BE2C (cell line): ENCODE measurements at regions not wholly inside any gene's neighbourhood (a gene's known extent, or its start where the extent isn't known, plus 50 kb on each side); places are given as distances from the start of the nearest gene placed in this dataset.
"Not testable (repeated sequence)": the region's sequence is repeated elsewhere in the genome, so short reads cannot be mapped to it uniquely, and the experiment has no call there.

Source experiments
- DNase-seq: peaks from one replicate; pipeline ENCODE4 v3.0.0-alpha.2; 2020
- H3K27me3 ChIP-seq: fragments of 250-450 bp; sonication (Bioruptor Pico); 2 replicates; pipeline ENCODE4 v1.5.1; 2020; ENCODE audit warnings: mild to moderate bottlenecking
- H3K36me3 ChIP-seq: fragments of 250-450 bp; sonication (Bioruptor Pico); 2 replicates; pipeline ENCODE4 v1.5.1; 2020; ENCODE audit warnings: mild to moderate bottlenecking
- H3K4me1 ChIP-seq: fragments of 250-450 bp; sonication (Bioruptor Pico); 2 replicates; pipeline ENCODE4 v1.5.1; 2020
- H3K4me3 ChIP-seq: 2 replicates; pipeline ENCODE4 v1.5.1; 2011; ENCODE audit warnings: low read depth, low read length
- H3K9me3 ChIP-seq: fragments of 250-450 bp; sonication (Bioruptor Pico); 2 replicates; pipeline ENCODE4 v1.5.1; 2020
- CTCF ChIP-seq: IDR thresholded peaks from 2 replicates; pipeline ENCODE4 v1.5.1; 2012; ENCODE audit warnings: mild to moderate bottlenecking, low read depth, low read length

- H3K4me1 ChIP-seq = peaks cover 18% of the 10 kb centered on the region
- no peaks in the 10 kb centered on the region for H3K27me3 ChIP-seq
- no peaks in the 10 kb centered on the region for H3K9me3 ChIP-seq
- no peak overlapping the region for H3K4me3 ChIP-seq
- DNase-seq = no peak
- no peaks in the 10 kb centered on the region for H3K36me3 ChIP-seq
- TF ChIP-seq CTCF = no peak
Measured at GRCh38 chr1:214126697-214127146, 138.9 kb downstream of the PROX1 start.

- no peak for TF ChIP-seq CTCF
- DNase-seq = no peak
- Histone ChIP-seq H3K27me3 (no peaks in the 10 kb centered on the region), H3K36me3 (no peaks in the 10 kb centered on the region), H3K4me3 (no peak overlapping the region), H3K4me1 (peaks cover 18% of the 10 kb centered on the region), H3K9me3 (no peaks in the 10 kb centered on the region)
Measured at GRCh38 chr1:214127705-214128104, 139.9 kb downstream of the PROX1 start.

DNA sequence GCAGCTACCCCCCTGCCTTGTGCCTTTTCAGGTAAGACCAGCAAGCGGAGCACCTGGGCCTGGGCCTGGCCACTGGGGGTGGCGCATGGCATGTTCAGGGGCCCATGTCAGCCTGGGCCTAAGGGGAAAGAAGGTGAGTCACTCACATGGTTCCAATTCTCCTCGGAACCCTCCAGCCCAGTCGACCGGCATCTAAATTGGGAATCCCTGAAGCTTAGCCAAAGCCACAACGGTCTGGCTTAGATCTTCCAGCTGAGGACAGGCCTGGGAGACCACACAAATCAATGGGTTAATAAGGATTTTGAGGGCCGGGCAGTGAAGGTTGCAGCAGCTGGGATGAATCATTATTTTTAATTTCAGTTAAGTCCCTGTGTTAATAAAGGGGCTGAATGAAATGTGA is 145.1 kb upstream of the SMYD2 start:
- H3K27me3 ChIP-seq = no peaks in the 10 kb centered on the region
- TF ChIP-seq CTCF = no peak
- H3K4me3 ChIP-seq = no peak overlapping the region
- H3K9me3 ChIP-seq = no peaks in the 10 kb centered on the region
- no peaks in the 10 kb centered on the region for H3K4me1 ChIP-seq
- no peaks in the 10 kb centered on the region for H3K36me3 ChIP-seq
- DNase-seq = no peak

DNA sequence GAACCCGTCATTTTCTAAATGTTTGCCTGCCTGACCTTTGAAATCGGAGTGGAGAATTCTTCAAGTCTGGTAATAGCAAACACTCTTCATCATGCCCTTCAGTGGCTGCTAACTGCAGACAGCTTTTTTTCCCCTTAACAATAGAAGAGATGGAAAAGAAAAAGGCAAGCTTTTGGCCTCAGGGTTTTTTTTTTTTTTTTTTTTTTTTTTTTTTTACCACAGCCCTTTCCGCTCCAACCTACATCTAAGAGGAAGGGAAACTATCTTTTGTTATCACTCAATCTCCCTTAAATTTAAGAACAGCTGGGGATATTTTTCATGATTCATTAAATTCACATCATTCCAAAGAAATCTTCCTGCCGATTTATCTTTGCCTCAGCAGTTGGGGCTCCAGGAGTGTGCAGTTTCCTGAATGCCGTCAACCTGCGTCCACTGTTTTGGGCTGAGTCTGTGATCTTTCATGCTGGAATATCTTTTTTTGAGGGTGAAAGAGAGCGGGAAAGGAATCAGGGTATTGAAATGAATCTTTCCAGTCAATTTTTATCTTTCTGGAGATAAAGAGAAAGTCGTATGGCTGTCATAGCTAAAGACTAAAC is 144.5 kb upstream of the SMYD2 start:
- Histone ChIP-seq H3K27me3 (no peaks in the 10 kb centered on the region), H3K9me3 (no peaks in the 10 kb centered on the region), H3K4me1 (no peaks in the 10 kb centered on the region), H3K36me3 (no peaks in the 10 kb centered on the region), H3K4me3 (no peak overlapping the region)
- no peak for DNase-seq
- TF ChIP-seq CTCF = no peak

- no peak overlapping the region for H3K4me3 ChIP-seq
- DNase-seq = no peak
- no peaks in the 10 kb centered on the region for H3K9me3 ChIP-seq
- no peak for TF ChIP-seq CTCF
- no peaks in the 10 kb centered on the region for H3K27me3 ChIP-seq
- H3K4me1 ChIP-seq = peaks cover 13% of the 10 kb centered on the region
- no peaks in the 10 kb centered on the region for H3K36me3 ChIP-seq
Measured at GRCh38 chr1:214141486-214141885, 139.5 kb upstream of the SMYD2 start.

DNA sequence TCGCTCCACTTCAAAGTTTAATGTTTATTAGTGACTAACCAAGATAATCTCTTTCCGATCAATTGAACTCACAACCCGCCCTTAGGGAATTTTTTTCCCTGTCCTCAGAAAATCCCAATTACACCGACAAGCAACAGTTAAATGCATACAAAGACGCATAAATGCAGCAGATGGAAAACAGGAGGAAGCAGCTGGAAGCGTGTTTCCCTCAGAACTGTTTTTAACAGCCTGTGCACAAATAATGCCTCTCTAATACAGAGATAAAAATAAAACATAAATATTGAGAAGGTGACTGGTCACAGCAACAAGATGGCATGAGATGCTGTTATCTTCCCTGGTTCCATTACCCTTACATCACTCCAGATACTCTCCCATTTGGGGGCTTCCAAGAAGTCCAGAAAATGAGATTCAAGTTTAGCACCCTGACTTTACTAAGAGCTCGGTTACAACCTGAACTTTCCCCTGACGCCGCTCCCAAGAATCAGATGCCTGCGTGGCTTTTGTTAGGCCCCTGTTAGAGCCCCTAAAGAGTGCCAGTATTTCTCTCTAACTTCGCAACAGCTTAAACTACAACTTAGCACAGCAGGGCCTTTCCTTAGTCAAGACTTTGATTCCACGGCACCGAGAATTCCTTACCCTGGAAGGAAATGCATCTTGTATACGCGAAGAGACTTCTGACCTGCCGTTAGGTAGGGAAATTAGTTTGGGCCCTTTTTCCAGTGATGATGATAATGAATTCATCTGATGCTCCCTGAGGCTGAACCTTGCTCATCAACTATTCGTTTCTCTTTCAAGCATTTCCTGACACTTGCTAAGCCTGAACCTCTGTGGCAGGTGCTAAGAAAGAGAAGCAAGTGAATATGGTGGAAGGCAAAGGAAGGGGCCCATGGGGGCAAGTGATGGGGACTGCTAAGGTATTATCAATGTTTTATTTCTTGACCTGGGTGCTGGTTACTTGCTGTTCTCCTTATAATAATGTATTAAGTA is 137.7 kb upstream of the SMYD2 start:
- no peak for TF ChIP-seq CTCF
- Histone ChIP-seq H3K4me1 (peaks cover 13% of the 10 kb centered on the region), H3K4me3 (no peak overlapping the region), H3K36me3 (no peaks in the 10 kb centered on the region), H3K9me3 (no peaks in the 10 kb centered on the region), H3K27me3 (no peaks in the 10 kb centered on the region)
- no peak for DNase-seq

DNA sequence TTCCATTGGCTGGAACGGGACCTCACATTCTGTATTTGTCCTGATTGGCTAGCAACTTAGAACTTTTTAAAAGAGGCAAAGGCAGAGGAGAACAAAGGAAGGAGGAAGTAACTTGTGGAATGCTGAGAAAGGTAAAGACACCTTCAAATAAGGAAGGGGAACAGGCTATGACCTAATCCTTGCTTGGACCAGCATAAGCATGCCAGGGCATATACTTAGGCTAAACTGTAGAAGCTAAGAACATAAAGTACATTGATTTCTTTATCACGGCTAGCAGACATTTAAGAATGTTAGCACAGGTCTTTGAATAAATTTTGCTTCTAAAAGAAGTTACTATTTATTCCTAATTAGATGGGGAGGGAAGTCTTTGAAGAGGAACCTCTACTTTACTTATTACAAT is 136.4 kb upstream of the SMYD2 start:
- H3K9me3 ChIP-seq, H3K4me3 ChIP-seq, H3K36me3 ChIP-seq, DNase-seq, H3K27me3 ChIP-seq: not testable (repeated sequence)
- H3K4me1 ChIP-seq = peaks cover 13% of the 10 kb centered on the region
